GM12878 (cell line): ENCODE measurements at regions not wholly inside any gene's neighbourhood (a gene's known extent, or its start where the extent isn't known, plus 50 kb on each side); places are given as distances from the start of the nearest gene placed in this dataset.

ENCODE experiments used
- ATAC-seq: fragments of 200-7000 bp; cut with Tn5 transposase; 3 replicates; pipeline ENCODE4 v1.9.1; 2020; ENCODE audit warnings: mild to moderate bottlenecking, moderate library complexity
- BruUV-seq: library from RNA; stranded (reverse); fragments of 400-500 nt; replicated peaks from 2 replicates; lab custom pipeline; 2021; lab: Mats Ljungman, UMichigan
- CTCF ChIA-PET: fragments of 300-600 bp; sonication (Branson Sonifier 250); formaldehyde crosslinking; extraction: SDS; loops from one replicate; lab custom pipeline; 2021; ENCODE audit warnings: inconsistent platforms; lab: Yijun Ruan, JAX
- POLR2A ChIA-PET: fragments of 350-600 bp; formaldehyde crosslinking; extraction: SDS; loops from one replicate; lab custom pipeline; 2021; ENCODE audit warnings: inconsistent platforms; lab: Charles Lee
- RAD21 ChIA-PET: fragments of 300-600 bp; sonication (Branson Sonifier 250); formaldehyde crosslinking; loops from one replicate; lab custom pipeline; 2023; ENCODE audit warnings: antibody characterized with exemption; ENCODE audit not compliant: unreplicated experiment; lab: Charles Lee
- SMC1A ChIA-PET: fragments of 300-600 bp; sonication (Branson Sonifier 250); formaldehyde crosslinking; loops from one replicate; lab custom pipeline; 2023; ENCODE audit not compliant: unreplicated experiment, uncharacterized antibody; lab: Charles Lee
- DNase-seq: peaks from one replicate; pipeline ENCODE4 v3.0.0-alpha.2; 2011; ENCODE audit warnings: low read depth, low spot score
- FAIRE-seq: peaks from 3 replicates; lab custom pipeline; 2011; peaks lifted over from hg19 to GRCh38; lab: Jason Lieb, UNC
- H2AFZ ChIP-seq: 2 replicates; pipeline ENCODE4 v1.6.0; 2011; ENCODE audit warnings: low read depth, low read length, control low read depth; ENCODE audit not compliant: control insufficient read depth
- H3K27ac ChIP-seq: 2 replicates; pipeline ENCODE4 v1.5.1; 2011; ENCODE audit warnings: control low read depth; ENCODE audit not compliant: control insufficient read depth, insufficient read depth
- H3K27me3 ChIP-seq, 2 experiments: replicated peaks in 1 of 2; 2 replicates each; pipeline versions ENCODE4 v1.6.0 to v1.6.1; 2011; ENCODE audit warnings: low read length in 1 of 2; ENCODE audit not compliant: control insufficient read depth in 2 of 2, insufficient read depth in 2 of 2
- H3K36me3 ChIP-seq, 2 experiments: 2 replicates each; pipeline ENCODE4 v1.5.1; 2011; ENCODE audit warnings: low read length in 1 of 2; ENCODE audit not compliant: control insufficient read depth in 2 of 2, insufficient read depth in 2 of 2
- H3K4me1 ChIP-seq: 2 replicates; pipeline ENCODE4 v1.6.1; 2011; ENCODE audit warnings: mild to moderate bottlenecking, low read length, moderate library complexity, mixed read lengths; ENCODE audit not compliant: control insufficient read depth, insufficient read depth
- H3K4me2 ChIP-seq: 2 replicates; pipeline ENCODE4 v1.6.0; 2011; ENCODE audit warnings: control low read depth; ENCODE audit not compliant: control insufficient read depth, insufficient read depth
- H3K4me3 ChIP-seq: fragments of 200-600 bp; sonication (generic); 2 replicates; pipeline ENCODE4 v1.5.1; 2016
- H3K79me2 ChIP-seq: 2 replicates; pipeline ENCODE4 v1.6.0; 2011; ENCODE audit warnings: low read length; ENCODE audit not compliant: control insufficient read depth, insufficient read depth
- H3K9ac ChIP-seq: 2 replicates; pipeline ENCODE4 v1.8.0; 2011; ENCODE audit warnings: low read length, control low read depth, mixed read lengths; ENCODE audit not compliant: control insufficient read depth, insufficient read depth
- H3K9me3 ChIP-seq: replicated peaks from 3 replicates; pipeline ENCODE4 v1.5.1; 2011; ENCODE audit warnings: mild to moderate bottlenecking, low read length; ENCODE audit not compliant: control insufficient read depth, insufficient read depth
- H4K20me1 ChIP-seq: 2 replicates; pipeline ENCODE4 v1.6.0; 2011; ENCODE audit not compliant: control insufficient read depth, insufficient read depth
- BHLHE40 ChIP-seq, 2 experiments: fragments of 450-650 bp in 1 of 2; IDR thresholded peaks; 2 replicates each; pipeline ENCODE4 v1.6.1; 2011 to 2017; ENCODE audit warnings: low read depth in 2 of 2, borderline replicate concordance in 1 of 2, improper control_type of control experiment in 1 of 2, low read length in 1 of 2, mild to moderate bottlenecking in 1 of 2
- GABPA ChIP-seq: IDR thresholded peaks from 2 replicates; pipeline ENCODE4 v1.6.1; 2014; ENCODE audit warnings: antibody characterized with exemption, low read depth, mild to moderate bottlenecking, inconsistent platforms
- IKZF1 ChIP-seq: fragments of 450-650 bp; conservative IDR thresholded peaks from 2 replicates; pipeline ENCODE4 v1.6.1; 2017; ENCODE audit warnings: antibody characterized with exemption, mild to moderate bottlenecking
- KLF5 ChIP-seq: fragments of 450-650 bp; IDR thresholded peaks from 2 replicates; pipeline ENCODE4 v1.6.1; 2014; ENCODE audit warnings: mild to moderate bottlenecking; ENCODE audit not compliant: partially characterized antibody
- MEF2A ChIP-seq: IDR thresholded peaks from 2 replicates; pipeline ENCODE4 v1.6.1; 2011; ENCODE audit warnings: low read depth, mild to moderate bottlenecking, low read length, moderate library complexity; ENCODE audit not compliant: insufficient read depth
- NKRF ChIP-seq: fragments of 450-650 bp; conservative IDR thresholded peaks from 2 replicates; pipeline ENCODE4 v1.6.1; 2017; ENCODE audit warnings: mild to moderate bottlenecking, moderate library complexity
- NR2F1 ChIP-seq: fragments of 450-650 bp; conservative IDR thresholded peaks from 2 replicates; pipeline ENCODE4 v1.6.1; 2017; ENCODE audit warnings: mild to moderate bottlenecking
- RB1 ChIP-seq: fragments of 450-650 bp; formaldehyde crosslinking; IDR thresholded peaks from 2 replicates; pipeline ENCODE4 v1.6.1; 2017; ENCODE audit warnings: mild to moderate bottlenecking, borderline replicate concordance
- SMAD1 ChIP-seq: fragments of 450-650 bp; IDR thresholded peaks from 2 replicates; pipeline ENCODE4 v1.6.1; 2018; ENCODE audit warnings: mild to moderate bottlenecking, low read depth; ENCODE audit not compliant: partially characterized antibody
- SPI1 ChIP-seq: IDR thresholded peaks from 2 replicates; pipeline ENCODE4 v1.6.1; 2011; ENCODE audit warnings: low read depth, mild to moderate bottlenecking, low read length, moderate library complexity, borderline replicate concordance; ENCODE audit not compliant: insufficient read depth
- SUZ12 ChIP-seq: fragments of 200-600 bp; sonication (generic); IDR thresholded peaks from one replicate; pipeline ENCODE4 v1.6.1; 2018; ENCODE audit warnings: antibody characterized with exemption, mild to moderate bottlenecking; ENCODE audit not compliant: unreplicated experiment
- USF2 ChIP-seq: IDR thresholded peaks from 2 replicates; pipeline ENCODE4 v1.6.1; 2011; ENCODE audit warnings: low read depth, low read length, improper control_type of control experiment, borderline replicate concordance
- ZNF384 ChIP-seq: IDR thresholded peaks from 2 replicates; pipeline ENCODE4 v1.6.1; 2012; ENCODE audit warnings: low read depth, mild to moderate bottlenecking, low read length, improper control_type of control experiment, borderline replicate concordance
- WGBS: methylation state at CpG from one replicate; pipeline ENCODE4 v1.1.6; 2016; ENCODE audit warnings: low lambda C conversion rate; ENCODE audit not compliant: insufficient replicate concordance, insufficient coverage; ENCODE audit errors: missing lambda C conversion rate; 5-methylcytosine and 5-hydroxymethylcytosine counted together
- in situ Hi-C: fragments of 300-500 bp; cut with MboI; formaldehyde crosslinking; loops from 9 replicates; pipeline ENCODE4 v1.14.3; 2018; ENCODE audit warnings: mixed read lengths
- intact Hi-C: fragments of 100-400 bp; cut with micrococcal nuclease; formaldehyde crosslinking; loops from one replicate; pipeline ENCODE4 v1.14.2; 2022; ENCODE audit not compliant: unreplicated experiment

GRCh38 chr7:52652621-52653020, 382.8 kb upstream of the POM121L12 start:
- BruUV-seq: no TSS peak
- TF ChIP-seq SPI1: no peak
- TF ChIP-seq GABPA: no peak
- no peak for TF ChIP-seq SMAD1
- TF ChIP-seq KLF5: no peak
- no peak for TF ChIP-seq USF2
- no peaks in the 10 kb centered on the region for H3K9me3 ChIP-seq
- H3K79me2 ChIP-seq: no peaks in the 10 kb centered on the region
- H3K9ac ChIP-seq: no peak overlapping the region
- no peaks in the 10 kb centered on the region for H3K4me1 ChIP-seq
- DNase-seq: no peak
- ChIA-PET POLR2A (no interaction called here), SMC1A (no interaction called here), RAD21 (no interaction called here), CTCF (no interaction called here)
- H3K27ac ChIP-seq: no peak overlapping the region
- no peak overlapping the region for H3K4me3 ChIP-seq
- no peaks in the 10 kb centered on the region for H4K20me1 ChIP-seq
- no peaks in the 10 kb centered on the region for H3K27me3 ChIP-seq
- no peaks in the 10 kb centered on the region for H3K36me3 ChIP-seq
- H3K4me2 ChIP-seq: no peak overlapping the region
- no peak overlapping the region for H2AFZ ChIP-seq
- no peak for FAIRE-seq
- in situ Hi-C loops (no loop called here), intact Hi-C loops (no loop called here)
- no peak for ATAC-seq
- WGBS: 0% methylated on average over 1 of the region's 1 CpG

GRCh38 chr7:52648872-52649271, 386.6 kb upstream of the POM121L12 start:
- SMC1A ChIA-PET: interaction anchor here (0.9 kb wide), 1 partner anchor 11 kb away, joined by 4 read pairs; no protein-coding TSS in a partner anchor
- in situ Hi-C loops: no loop called here

More at GRCh38 chr7:52648872-52649271, 386.6 kb upstream of the POM121L12 start:
- FAIRE-seq (no peak), DNase-seq (no peak), ATAC-seq (no peak)
- ChIA-PET POLR2A (no interaction called here), CTCF (no interaction called here), RAD21 (no interaction called here)
- no peaks in the 10 kb centered on the region for H3K79me2 ChIP-seq
- no peak overlapping the region for H3K9ac ChIP-seq
- TF ChIP-seq MEF2A (no peak), ZNF384 (no peak), RB1 (no peak), IKZF1 (no peak), BHLHE40 (IDR thresholded peaks at IDR 0.05; ENCODE audit: borderline replicate concordance in 1 of 2, low read depth in 2 of 2, low read length in 1 of 2) (no peak), NR2F1 (no peak), SUZ12 (no peak), NKRF (no peak)
- no TSS peak for BruUV-seq
- H4K20me1 ChIP-seq: no peaks in the 10 kb centered on the region
- no peaks in the 10 kb centered on the region for H3K9me3 ChIP-seq
- H3K4me1 ChIP-seq: no peaks in the 10 kb centered on the region
- no peaks in the 10 kb centered on the region for H3K27me3 ChIP-seq
- intact Hi-C loops: no loop called here
- H3K36me3 ChIP-seq: no peaks in the 10 kb centered on the region
- no peak overlapping the region for H3K4me2 ChIP-seq
- H3K4me3 ChIP-seq: no peak overlapping the region
- WGBS: 43% methylated on average over 1 of the region's 1 CpG
- no peak overlapping the region for H3K27ac ChIP-seq
- H2AFZ ChIP-seq: no peak overlapping the region
